Fibroblast of lung (primary cell): ENCODE measurements at regions not wholly inside any gene's neighbourhood (a gene's known extent, or its start where the extent isn't known, plus 50 kb on each side); places are given as distances from the start of the nearest gene placed in this dataset.

Source experiments
- DNase-seq, 2 donors: peaks; one replicate each; pipeline versions ENCODE4 v3.0.0 to v3.0.0-alpha.2; 2010; ENCODE audit warnings: low read depth in 2 of 2
- H2AFZ ChIP-seq: 2 replicates; pipeline ENCODE4 v1.5.1; 2012; ENCODE audit warnings: low read length, control low read depth, inconsistent platforms
- H3K27ac ChIP-seq: 2 replicates; pipeline ENCODE4 v1.5.1; 2011; ENCODE audit warnings: low read length, control low read depth; ENCODE audit not compliant: insufficient read depth
- H3K27me3 ChIP-seq: 2 replicates; pipeline ENCODE4 v1.5.1; 2011; ENCODE audit warnings: mild to moderate bottlenecking, low read length; ENCODE audit not compliant: control insufficient read depth, insufficient read depth
- H3K36me3 ChIP-seq: 2 replicates; pipeline ENCODE4 v1.5.1; 2011; ENCODE audit warnings: low read length; ENCODE audit not compliant: control insufficient read depth, insufficient read depth
- H3K4me1 ChIP-seq: 2 replicates; pipeline ENCODE4 v1.5.1; 2011; ENCODE audit warnings: low read length; ENCODE audit not compliant: control insufficient read depth, insufficient read depth; ENCODE audit errors: extremely low read depth
- H3K4me2 ChIP-seq: 2 replicates; pipeline ENCODE4 v1.5.1; 2011; ENCODE audit warnings: low read length, control low read depth; ENCODE audit not compliant: insufficient read depth; ENCODE audit errors: extremely low read depth
- H3K4me3 ChIP-seq, 4 experiments: fragments of 200-600 bp in 1 of 4; sonication (generic) in 1 of 4; replicated peaks in 1 of 4; 2 replicates each; pipeline ENCODE4 v1.5.1; 2011 to 2016; ENCODE audit warnings: low read length in 4 of 4, low read depth in 3 of 4, mild to moderate bottlenecking in 3 of 4, control low read depth in 2 of 4, inconsistent platforms in 1 of 4, mixed read lengths in 1 of 4; ENCODE audit not compliant: insufficient read depth in 1 of 4; ENCODE audit errors: control extremely low read depth in 1 of 4
- H3K79me2 ChIP-seq: 2 replicates; pipeline ENCODE4 v1.5.1; 2012; ENCODE audit warnings: mild to moderate bottlenecking, low read length, inconsistent platforms; ENCODE audit not compliant: control insufficient read depth, insufficient read depth
- H3K9ac ChIP-seq: 2 replicates; pipeline ENCODE4 v1.5.1; 2011; ENCODE audit warnings: mild to moderate bottlenecking, low read length, control low read depth; ENCODE audit not compliant: insufficient read depth
- H3K9me3 ChIP-seq: 2 replicates; pipeline ENCODE4 v1.5.1; 2012; ENCODE audit warnings: low read depth, low read length; ENCODE audit not compliant: control insufficient read depth, insufficient read depth
- H4K20me1 ChIP-seq: 2 replicates; pipeline ENCODE4 v1.5.1; 2011; ENCODE audit warnings: low read length; ENCODE audit not compliant: control insufficient read depth, insufficient read depth; ENCODE audit errors: extremely low read depth
- CTCF ChIP-seq, 2 donors: IDR thresholded peaks in 1 of 2; conservative IDR thresholded peaks in 1 of 2; 1 replicate in 1 of 2; 2 replicates in 1 of 2; pipeline ENCODE4 v1.5.1; 2011 to 2012; ENCODE audit warnings: low read length in 2 of 2, control low read depth in 1 of 2, inconsistent platforms in 1 of 2, low read depth in 1 of 2, mild to moderate bottlenecking in 1 of 2
- EZH2 ChIP-seq: IDR thresholded peaks from 2 replicates; pipeline ENCODE4 v1.5.1; 2012; ENCODE audit warnings: low read length, control low read depth, mild to moderate bottlenecking; ENCODE audit errors: missing control alignments

DNA sequence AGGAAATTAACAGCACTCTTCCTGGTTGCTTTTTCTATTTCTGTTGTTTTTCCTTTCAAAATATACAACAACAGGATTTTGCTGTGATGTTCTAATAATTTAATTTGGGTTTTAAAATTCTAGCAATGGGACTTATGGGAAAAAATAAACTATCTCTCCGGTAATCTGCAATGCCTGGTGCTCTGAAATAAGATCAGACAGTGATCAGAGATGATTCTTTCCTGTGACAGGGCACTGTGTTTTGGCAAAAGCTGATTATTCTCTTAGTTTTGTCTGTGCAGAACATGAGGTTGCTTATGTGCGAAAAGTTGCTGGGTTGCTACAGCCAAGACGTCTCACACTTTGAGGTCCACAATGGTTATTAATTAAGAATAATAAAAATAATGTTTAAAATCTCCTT, 291.7 kb downstream of the FBXO8 start:
- TF ChIP-seq CTCF (conservative IDR thresholded peaks at IDR 0.05 in 1 of 2, IDR thresholded peaks at IDR 0.05 in 1 of 2; ENCODE audit: low read depth in 1 of 2, low read length in 2 of 2): no peak
- no peak for TF ChIP-seq EZH2
- H3K9ac ChIP-seq: no peak overlapping the region
- no peaks in the 10 kb centered on the region for H3K9me3 ChIP-seq
- no peaks in the 10 kb centered on the region for H3K79me2 ChIP-seq
- no peak overlapping the region for H3K4me3 ChIP-seq
- no peaks in the 10 kb centered on the region for H3K4me1 ChIP-seq
- no peak overlapping the region for H3K27ac ChIP-seq
- no peaks in the 10 kb centered on the region for H4K20me1 ChIP-seq
- no peaks in the 10 kb centered on the region for H3K27me3 ChIP-seq
- DNase-seq: no peak
- H2AFZ ChIP-seq: no peak overlapping the region
- H3K36me3 ChIP-seq: no peaks in the 10 kb centered on the region
- H3K4me2 ChIP-seq: no peak overlapping the region

DNA sequence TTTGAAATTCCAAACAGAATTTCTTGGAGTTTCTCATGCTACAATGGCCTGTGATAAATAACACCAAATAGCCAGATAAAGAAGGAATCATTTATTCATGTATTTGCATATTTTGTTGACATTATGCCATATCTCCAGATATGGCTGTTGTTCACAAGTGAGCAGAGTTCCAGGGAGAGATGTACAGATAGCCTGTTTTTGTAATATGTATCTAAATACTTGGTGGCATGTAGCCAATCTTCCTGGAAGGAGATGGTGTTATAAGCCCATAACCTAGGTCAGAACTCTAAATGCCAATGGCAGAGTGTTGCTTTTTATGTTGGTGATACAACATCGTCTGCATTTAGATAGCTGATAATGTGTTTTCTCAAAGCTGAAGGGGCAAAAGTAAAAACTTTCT, 292.2 kb downstream of the FBXO8 start:
- no peak overlapping the region for H3K27ac ChIP-seq
- TF ChIP-seq CTCF (conservative IDR thresholded peaks at IDR 0.05 in 1 of 2, IDR thresholded peaks at IDR 0.05 in 1 of 2; ENCODE audit: low read depth in 1 of 2, low read length in 2 of 2) (no peak), EZH2 (no peak)
- DNase-seq: no peak

GRCh38 chr4:173990869-173991210, 292.6 kb downstream of the FBXO8 start:
- H3K79me2 ChIP-seq: no peaks in the 10 kb centered on the region
- no peak overlapping the region for H2AFZ ChIP-seq
- H4K20me1 ChIP-seq: no peaks in the 10 kb centered on the region

More for the DNA sequence above, 292.2 kb downstream of the FBXO8 start:
- Histone ChIP-seq H2AFZ (no peak overlapping the region), H3K4me1 (no peaks in the 10 kb centered on the region), H3K4me3 (no peak overlapping the region), H3K79me2 (no peaks in the 10 kb centered on the region), H3K4me2 (no peak overlapping the region), H3K9me3 (no peaks in the 10 kb centered on the region), H3K36me3 (no peaks in the 10 kb centered on the region), H3K27me3 (no peaks in the 10 kb centered on the region), H3K9ac (no peak overlapping the region), H4K20me1 (no peaks in the 10 kb centered on the region)

More at GRCh38 chr4:173990869-173991210, 292.6 kb downstream of the FBXO8 start:
- H3K4me3 ChIP-seq: no peak overlapping the region
- peak in 1 of 2 donors; percentile 50 for DNase-seq
- H3K4me2 ChIP-seq: no peak overlapping the region
- H3K27me3 ChIP-seq: no peaks in the 10 kb centered on the region
- TF ChIP-seq EZH2: no peak
- no peak for TF ChIP-seq CTCF (conservative IDR thresholded peaks at IDR 0.05 in 1 of 2, IDR thresholded peaks at IDR 0.05 in 1 of 2; ENCODE audit: low read depth in 1 of 2, low read length in 2 of 2)
- no peaks in the 10 kb centered on the region for H3K4me1 ChIP-seq
- no peak overlapping the region for H3K27ac ChIP-seq
- H3K9ac ChIP-seq: no peak overlapping the region
- H3K36me3 ChIP-seq: no peaks in the 10 kb centered on the region
- no peaks in the 10 kb centered on the region for H3K9me3 ChIP-seq
